Smooth muscle cell (in vitro differentiated cells): ENCODE measurements at regions not wholly inside any gene's neighbourhood (a gene's known extent, or its start where the extent isn't known, plus 50 kb on each side); places are given as distances from the start of the nearest gene placed in this dataset.

Experiments
- DNase-seq: peaks from one replicate; lab custom pipeline; 2025; ENCODE audit not compliant: unreplicated experiment; lab: John Stamatoyannopoulos, UW
- H2AFZ ChIP-seq: fragments of 200-600 bp; sonication (generic); 2 replicates; pipeline ENCODE4 v1.6.0; 2016; ENCODE audit warnings: antibody characterized with exemption, low read depth, mild to moderate bottlenecking
- H3F3A ChIP-seq: fragments of 200-600 bp; sonication (generic); 2 replicates; pipeline ENCODE4 v1.6.0; 2017; ENCODE audit warnings: antibody characterized with exemption, low read depth
- H3K27ac ChIP-seq: fragments of 200-600 bp; sonication (generic); 2 replicates; pipeline ENCODE4 v1.5.1; 2016; ENCODE audit warnings: low read depth, mild to moderate bottlenecking
- H3K27me3 ChIP-seq: fragments of 200-600 bp; sonication (generic); 2 replicates; pipeline ENCODE4 v1.6.1; 2016; ENCODE audit warnings: low read depth, mild to moderate bottlenecking
- H3K36me3 ChIP-seq: fragments of 200-600 bp; sonication (generic); 2 replicates; pipeline ENCODE4 v1.5.1; 2016; ENCODE audit warnings: low read depth
- H3K4me1 ChIP-seq: fragments of 200-600 bp; sonication (generic); 2 replicates; pipeline ENCODE4 v1.5.1; 2016; ENCODE audit warnings: low read depth
- H3K4me2 ChIP-seq: fragments of 200-600 bp; sonication (generic); 2 replicates; pipeline ENCODE4 v1.6.0; 2016; ENCODE audit warnings: mild to moderate bottlenecking
- H3K4me3 ChIP-seq: fragments of 200-600 bp; sonication (generic); 2 replicates; pipeline ENCODE4 v1.5.1; 2016; ENCODE audit warnings: mild to moderate bottlenecking
- H3K79me2 ChIP-seq: fragments of 200-600 bp; sonication (generic); 2 replicates; pipeline ENCODE4 v1.6.0; 2016; ENCODE audit warnings: low read depth, mild to moderate bottlenecking
- H3K9ac ChIP-seq: fragments of 200-600 bp; sonication (generic); 2 replicates; pipeline ENCODE4 v1.6.0; 2016; ENCODE audit warnings: low read depth
- H3K9me3 ChIP-seq: fragments of 200-600 bp; sonication (generic); replicated peaks from 2 replicates; pipeline ENCODE4 v1.5.1; 2016; ENCODE audit warnings: low read depth
- H4K20me1 ChIP-seq: fragments of 200-600 bp; sonication (generic); 2 replicates; pipeline ENCODE4 v1.6.0; 2016; ENCODE audit warnings: low read depth
- WGBS: methylation state at CpG from one replicate; pipeline ENCODE4 v1.1.7; 2016; ENCODE audit warnings: low lambda C conversion rate; 5-methylcytosine and 5-hydroxymethylcytosine counted together
- TF ChIP-seq, protein P1 (sequence below): fragments of 200-600 bp; sonication (generic); IDR thresholded peaks from 2 replicates; pipeline ENCODE4 v1.5.1; 2017; ENCODE audit warnings: borderline replicate concordance, mild to moderate bottlenecking, antibody characterized with exemption; ENCODE audit not compliant: insufficient read depth, poor library complexity, severe bottlenecking

DNA sequence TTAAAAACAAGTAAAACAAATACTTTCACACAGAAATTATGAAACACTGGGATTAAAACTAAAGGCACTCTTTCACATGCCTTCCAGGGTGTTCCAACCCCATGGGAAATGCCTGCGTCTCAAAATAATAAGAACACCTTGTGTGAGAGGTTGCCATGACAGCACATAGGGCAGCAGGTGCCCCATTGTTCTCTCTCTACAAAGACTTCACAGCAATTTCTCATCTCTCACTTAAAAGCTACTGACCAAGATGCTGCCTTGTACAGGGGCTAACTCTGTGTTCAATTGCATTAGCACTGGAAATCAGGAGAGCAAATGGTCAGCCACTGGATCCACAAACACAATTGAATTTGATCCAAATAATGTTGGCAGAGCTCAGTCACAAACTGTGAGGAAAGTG, 102.5 kb upstream of the GALNTL6 start:
- DNase-seq = no peak
- H3F3A ChIP-seq = no peaks in the 10 kb centered on the region
- H3K27ac ChIP-seq = no peak overlapping the region
- WGBS = 85% methylated on average over 1 of the region's 1 CpG
- no peaks in the 10 kb centered on the region for H4K20me1 ChIP-seq
- no peaks in the 10 kb centered on the region for H3K27me3 ChIP-seq
- TF ChIP-seq, protein P1, sequence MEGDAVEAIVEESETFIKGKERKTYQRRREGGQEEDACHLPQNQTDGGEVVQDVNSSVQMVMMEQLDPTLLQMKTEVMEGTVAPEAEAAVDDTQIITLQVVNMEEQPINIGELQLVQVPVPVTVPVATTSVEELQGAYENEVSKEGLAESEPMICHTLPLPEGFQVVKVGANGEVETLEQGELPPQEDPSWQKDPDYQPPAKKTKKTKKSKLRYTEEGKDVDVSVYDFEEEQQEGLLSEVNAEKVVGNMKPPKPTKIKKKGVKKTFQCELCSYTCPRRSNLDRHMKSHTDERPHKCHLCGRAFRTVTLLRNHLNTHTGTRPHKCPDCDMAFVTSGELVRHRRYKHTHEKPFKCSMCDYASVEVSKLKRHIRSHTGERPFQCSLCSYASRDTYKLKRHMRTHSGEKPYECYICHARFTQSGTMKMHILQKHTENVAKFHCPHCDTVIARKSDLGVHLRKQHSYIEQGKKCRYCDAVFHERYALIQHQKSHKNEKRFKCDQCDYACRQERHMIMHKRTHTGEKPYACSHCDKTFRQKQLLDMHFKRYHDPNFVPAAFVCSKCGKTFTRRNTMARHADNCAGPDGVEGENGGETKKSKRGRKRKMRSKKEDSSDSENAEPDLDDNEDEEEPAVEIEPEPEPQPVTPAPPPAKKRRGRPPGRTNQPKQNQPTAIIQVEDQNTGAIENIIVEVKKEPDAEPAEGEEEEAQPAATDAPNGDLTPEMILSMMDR = no peak
- H3K36me3 ChIP-seq = no peaks in the 10 kb centered on the region
- no peak overlapping the region for H3K9ac ChIP-seq
- no peak overlapping the region for H2AFZ ChIP-seq
- no peaks in the 10 kb centered on the region for H3K79me2 ChIP-seq
- H3K9me3 ChIP-seq = no peaks in the 10 kb centered on the region
- peaks cover 3% of the 10 kb centered on the region for H3K4me1 ChIP-seq
- H3K4me2 ChIP-seq = no peak overlapping the region
- no peak overlapping the region for H3K4me3 ChIP-seq

DNA sequence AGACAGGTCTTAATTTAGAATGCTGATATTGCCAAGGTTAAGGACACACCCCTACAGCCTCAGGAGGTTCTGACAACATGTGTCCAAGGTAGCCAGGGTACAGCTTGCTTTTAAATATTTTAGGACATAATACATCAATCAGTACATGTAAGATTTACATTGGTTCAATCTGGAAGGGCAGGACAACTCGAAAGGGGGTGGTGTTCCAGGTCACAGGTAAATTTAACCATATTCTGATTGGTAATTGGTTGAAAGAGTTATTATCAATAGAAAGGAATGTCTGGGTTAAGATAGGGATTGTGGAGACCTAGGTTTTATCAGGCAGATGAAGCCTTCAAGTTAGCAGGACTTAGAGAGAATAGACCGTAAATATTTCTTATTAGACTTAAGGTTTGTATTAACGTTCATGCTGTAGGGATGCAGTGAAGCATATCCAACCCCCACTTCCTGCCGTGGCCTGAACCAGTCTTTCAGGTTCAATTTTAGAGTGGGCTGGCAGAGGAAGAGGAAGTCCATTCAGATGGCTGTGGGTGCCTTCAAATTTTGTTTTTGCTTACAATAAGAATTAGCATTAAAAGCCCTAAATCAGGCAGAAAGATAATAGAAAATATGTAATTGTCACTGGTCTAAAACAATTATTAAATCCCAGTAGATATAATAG, 136.5 kb upstream of the GALNTL6 start:
- Histone ChIP-seq H3K27ac (no peak overlapping the region), H3K4me1 (no peaks in the 10 kb centered on the region), H3K4me3 (no peak overlapping the region), H4K20me1 (no peaks in the 10 kb centered on the region), H3K27me3 (no peaks in the 10 kb centered on the region), H3K4me2 (no peak overlapping the region), H3K36me3 (no peaks in the 10 kb centered on the region), H3K9ac (no peak overlapping the region), H3K79me2 (no peaks in the 10 kb centered on the region), H3K9me3 (no peaks in the 10 kb centered on the region), H3F3A (no peaks in the 10 kb centered on the region), H2AFZ (no peak overlapping the region)
- WGBS = 72% methylated on average over 4 of the region's 4 CpGs
- TF ChIP-seq, protein P1 = no peak
- DNase-seq = no peak

DNA sequence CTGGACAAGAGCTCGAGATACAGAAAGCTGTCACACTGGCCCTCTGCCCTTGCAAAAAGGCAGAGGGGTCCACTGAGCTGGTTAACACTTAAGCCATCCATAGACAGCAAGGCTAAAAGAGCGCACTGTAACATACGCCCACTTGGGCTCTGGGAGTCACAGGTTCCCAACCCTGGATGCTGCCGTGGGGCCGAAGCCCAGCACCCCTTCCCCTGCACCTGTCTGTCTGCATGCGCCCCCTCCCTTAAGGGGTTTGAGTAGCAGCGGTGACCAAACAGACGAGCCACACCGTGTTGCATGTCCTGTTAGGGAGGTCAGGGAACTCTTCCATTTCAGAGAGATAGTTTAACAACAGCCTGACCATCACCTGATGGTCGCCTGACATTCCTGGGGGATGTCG, 138.4 kb upstream of the GALNTL6 start:
- no peaks in the 10 kb centered on the region for H3K36me3 ChIP-seq
- H3K4me2 ChIP-seq = no peak overlapping the region
- H3K27ac ChIP-seq = no peak overlapping the region
- WGBS = 92% methylated on average over 11 of the region's 11 CpGs
- H3F3A ChIP-seq = no peaks in the 10 kb centered on the region
- DNase-seq = no peak
- no peak overlapping the region for H2AFZ ChIP-seq
- H3K79me2 ChIP-seq = no peaks in the 10 kb centered on the region
- H3K4me3 ChIP-seq = no peak overlapping the region
- no peaks in the 10 kb centered on the region for H4K20me1 ChIP-seq
- no peak overlapping the region for H3K9ac ChIP-seq
- no peaks in the 10 kb centered on the region for H3K4me1 ChIP-seq
- H3K9me3 ChIP-seq = no peaks in the 10 kb centered on the region
- no peaks in the 10 kb centered on the region for H3K27me3 ChIP-seq
- TF ChIP-seq, protein P1 = no peak

DNA sequence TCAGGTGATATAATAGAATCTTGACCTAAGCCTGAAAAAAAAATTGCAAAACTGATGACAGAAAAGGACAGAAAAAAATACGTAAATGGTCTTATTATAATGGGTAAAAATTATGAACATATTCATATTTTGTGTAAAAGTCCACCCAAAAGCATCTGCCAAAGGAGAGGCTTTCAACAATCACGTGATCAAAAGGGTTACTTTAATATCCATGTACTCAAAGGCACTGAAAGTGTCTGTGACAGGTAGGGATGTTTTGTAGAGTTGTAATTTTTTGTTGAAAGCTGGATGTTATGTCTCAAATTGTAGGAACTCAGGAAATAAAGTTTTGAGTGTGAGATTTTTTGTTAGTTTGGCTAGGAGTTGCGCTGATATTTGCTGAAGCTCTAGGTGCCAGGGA, 144.8 kb upstream of the GALNTL6 start:
- no peaks in the 10 kb centered on the region for H3K9me3 ChIP-seq
- TF ChIP-seq, protein P1 = no peak

More for the DNA sequence above, 144.8 kb upstream of the GALNTL6 start:
- Histone ChIP-seq H2AFZ (no peak overlapping the region), H3K4me1 (no peaks in the 10 kb centered on the region), H3K9ac (no peak overlapping the region), H3F3A (no peaks in the 10 kb centered on the region), H4K20me1 (no peaks in the 10 kb centered on the region), H3K27me3 (no peaks in the 10 kb centered on the region), H3K27ac (no peak overlapping the region), H3K36me3 (no peaks in the 10 kb centered on the region), H3K4me2 (no peak overlapping the region), H3K79me2 (no peaks in the 10 kb centered on the region), H3K4me3 (no peak overlapping the region)
- DNase-seq = no peak
- 92% methylated on average over 3 of the region's 3 CpGs for WGBS
